GM13977 (cell line): ENCODE measurements at regions not wholly inside any gene's neighbourhood (a gene's known extent, or its start where the extent isn't known, plus 50 kb on each side); places are given as distances from the start of the nearest gene placed in this dataset.

ENCODE experiments used
- DNase-seq: peaks from one replicate; pipeline ENCODE4 v3.0.0; 2012; ENCODE audit warnings: low spot score
- in situ Hi-C: fragments of 300-500 bp; cut with MboI; formaldehyde crosslinking; loops from one replicate; pipeline ENCODE4 v1.12.0; 2022; ENCODE audit warnings: low sequenced_read_pairs, low pct_unique_long_range_greater_than_20kb, mixed read lengths, inconsistent platforms; ENCODE audit not compliant: unreplicated experiment
- TF ChIP-seq, protein P1 (sequence below): IDR thresholded peaks from 2 replicates; pipeline ENCODE4 v1.5.1; 2012; ENCODE audit warnings: mild to moderate bottlenecking, control low read depth; ENCODE audit not compliant: insufficient read depth; ENCODE audit errors: extremely low read depth, missing control alignments

- DNase-seq, result no peak
- TF ChIP-seq, protein P1, sequence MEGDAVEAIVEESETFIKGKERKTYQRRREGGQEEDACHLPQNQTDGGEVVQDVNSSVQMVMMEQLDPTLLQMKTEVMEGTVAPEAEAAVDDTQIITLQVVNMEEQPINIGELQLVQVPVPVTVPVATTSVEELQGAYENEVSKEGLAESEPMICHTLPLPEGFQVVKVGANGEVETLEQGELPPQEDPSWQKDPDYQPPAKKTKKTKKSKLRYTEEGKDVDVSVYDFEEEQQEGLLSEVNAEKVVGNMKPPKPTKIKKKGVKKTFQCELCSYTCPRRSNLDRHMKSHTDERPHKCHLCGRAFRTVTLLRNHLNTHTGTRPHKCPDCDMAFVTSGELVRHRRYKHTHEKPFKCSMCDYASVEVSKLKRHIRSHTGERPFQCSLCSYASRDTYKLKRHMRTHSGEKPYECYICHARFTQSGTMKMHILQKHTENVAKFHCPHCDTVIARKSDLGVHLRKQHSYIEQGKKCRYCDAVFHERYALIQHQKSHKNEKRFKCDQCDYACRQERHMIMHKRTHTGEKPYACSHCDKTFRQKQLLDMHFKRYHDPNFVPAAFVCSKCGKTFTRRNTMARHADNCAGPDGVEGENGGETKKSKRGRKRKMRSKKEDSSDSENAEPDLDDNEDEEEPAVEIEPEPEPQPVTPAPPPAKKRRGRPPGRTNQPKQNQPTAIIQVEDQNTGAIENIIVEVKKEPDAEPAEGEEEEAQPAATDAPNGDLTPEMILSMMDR, result no peak
- in situ Hi-C loops, result no loop called here
These were observed 233.3 kb upstream of the SLCO3A1 start for GRCh38 chr15:91620229-91620628.

DNA sequence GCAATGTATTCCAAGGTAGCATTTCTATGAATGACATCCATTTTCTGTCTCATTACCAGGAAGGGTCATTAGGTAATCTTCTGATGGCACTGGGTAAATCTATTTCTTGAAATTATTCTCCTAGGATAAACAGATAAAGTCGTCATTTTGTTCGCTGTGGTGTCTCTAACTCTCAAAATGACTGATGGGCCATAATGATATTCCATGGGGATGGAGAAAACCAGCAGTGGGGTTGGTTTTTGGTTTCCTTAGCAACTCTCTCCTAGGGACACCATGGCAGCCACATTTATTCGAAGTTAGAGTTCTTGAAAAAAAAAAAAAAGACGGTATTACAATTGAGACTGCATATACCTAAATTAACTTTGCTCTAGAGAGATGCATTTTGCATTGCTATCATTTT is 231.3 kb upstream of the SLCO3A1 start:
- in situ Hi-C loops, result no loop called here
- no peak for DNase-seq
- TF ChIP-seq, protein P1, result no peak

DNA sequence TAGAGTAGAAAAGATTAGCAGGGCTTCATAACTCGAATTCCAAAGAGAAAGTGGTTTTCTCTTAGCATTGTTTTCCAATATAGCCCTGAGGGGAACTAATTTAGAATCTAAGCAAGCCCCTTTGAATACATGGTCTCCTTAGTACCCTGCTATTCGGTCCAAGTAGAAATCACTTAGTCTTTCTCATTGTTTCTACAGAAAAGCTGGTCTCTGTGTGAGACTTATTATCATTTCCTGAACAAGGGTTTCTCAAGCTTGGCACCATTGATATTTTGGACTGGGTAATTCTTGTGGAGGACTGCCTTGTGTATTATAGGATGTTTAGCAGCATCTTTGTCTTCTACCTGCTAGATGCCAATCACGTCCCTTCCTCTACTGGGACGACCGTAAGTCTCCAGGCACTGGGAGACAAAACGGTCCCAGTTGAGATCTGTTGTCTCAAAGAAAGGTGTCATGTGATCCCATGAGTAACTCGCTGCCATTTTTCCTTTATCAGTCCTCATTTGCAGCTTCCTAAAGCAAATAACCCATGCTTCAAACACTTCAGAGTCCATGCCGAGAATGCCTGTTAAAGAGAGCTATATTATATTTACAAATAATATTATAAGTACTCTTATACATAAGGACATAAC is 230.7 kb upstream of the SLCO3A1 start:
- DNase-seq, result no peak
- TF ChIP-seq, protein P1, result no peak
- in situ Hi-C loops, result no loop called here

GRCh38 chr15:91624353-91624968 is 229.0 kb upstream of the SLCO3A1 start:
- TF ChIP-seq, protein P1, result no peak
- in situ Hi-C loops, result no loop called here
- DNase-seq, result no peak

DNA sequence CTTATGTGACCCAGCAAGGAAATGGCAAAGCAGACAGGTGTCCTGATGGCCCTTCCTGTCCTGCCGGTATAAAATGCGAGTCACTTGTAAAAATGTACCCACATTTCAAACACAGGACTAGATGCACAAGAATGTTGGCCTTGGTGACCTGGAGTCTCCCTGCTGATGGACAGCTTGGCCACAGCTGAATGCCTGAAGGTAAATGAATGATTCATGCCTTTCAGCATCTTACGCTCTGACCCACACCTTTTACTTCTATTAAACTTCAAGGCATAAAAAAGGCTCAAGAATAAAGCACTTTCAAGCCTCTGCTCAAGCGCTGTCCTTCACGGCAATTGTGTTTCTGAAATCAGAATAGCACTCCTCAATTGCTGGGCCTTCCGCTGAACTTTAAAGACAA is 228.0 kb upstream of the SLCO3A1 start:
- in situ Hi-C loops, result no loop called here
- TF ChIP-seq, protein P1, result no peak
- DNase-seq, result no peak

DNA sequence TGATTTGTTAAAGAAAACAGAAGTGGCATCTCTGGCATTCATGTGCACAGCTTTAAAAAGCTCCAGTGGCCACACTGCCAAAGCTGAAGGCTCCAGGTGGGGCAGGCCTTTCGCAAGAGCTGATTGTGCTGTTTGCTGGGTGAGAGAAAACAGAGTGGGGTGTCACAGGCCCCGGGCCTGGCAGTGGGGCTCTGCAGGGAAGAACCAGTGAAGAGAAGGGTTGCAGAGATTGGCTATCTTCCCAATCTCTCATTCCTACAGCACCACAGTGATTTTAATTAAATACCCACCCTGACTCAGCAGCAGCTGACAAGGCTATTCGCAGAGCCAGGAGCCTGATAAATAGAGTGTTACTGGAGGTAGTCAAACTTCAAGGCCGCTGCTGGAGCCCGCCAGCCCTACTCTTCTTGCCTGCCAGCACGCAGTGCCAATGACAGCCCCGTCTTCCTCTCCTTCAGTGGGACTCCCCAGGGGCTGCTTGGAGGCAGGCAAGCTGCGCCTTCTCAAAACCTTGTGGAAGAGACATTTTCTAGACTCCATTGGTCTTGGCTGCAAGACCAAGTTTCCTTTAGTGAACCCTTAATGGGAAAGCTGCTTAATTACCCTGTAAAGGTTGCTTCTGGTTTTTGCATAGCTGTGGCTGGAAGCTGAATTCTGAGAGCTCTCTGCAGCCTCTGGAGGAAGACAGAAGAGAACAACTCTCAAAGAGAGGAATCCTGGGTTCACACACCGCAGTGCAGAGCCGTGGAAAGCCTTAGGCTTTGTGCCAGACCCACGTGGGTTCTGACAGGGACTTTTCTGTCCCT is 225.8 kb upstream of the SLCO3A1 start:
- TF ChIP-seq, protein P1, result no peak
- in situ Hi-C loops, result no loop called here
- no peak for DNase-seq
